ENCODE measurements at regions not wholly inside any gene's neighbourhood (a gene's known extent, or its start where the extent isn't known, plus 50 kb on each side); places are given as distances from the start of the nearest gene placed in this dataset.
"Not testable (repeated sequence)": the region's sequence is repeated elsewhere in the genome, so short reads cannot be mapped to it uniquely, and the experiment has no call there.

GRCh38 chr12:67759829-67760228 lies 111.3 kb downstream of the DYRK2 start:
- no peak for DNase-seq (ENCODE audit: low read depth in 2 of 2)

GRCh38 chr12:67760586-67761275 lies 112.2 kb downstream of the DYRK2 start:
- DNase-seq (ENCODE audit: low read depth in 2 of 2): no peak

GRCh38 chr12:67761566-67761965 lies 113.0 kb downstream of the DYRK2 start:
- no peak for DNase-seq (ENCODE audit: low read depth in 2 of 2)

- no peak for DNase-seq (ENCODE audit: low read depth in 2 of 2)
Observed at GRCh38 chr12:67764055-67764454, 115.5 kb downstream of the DYRK2 start.

GRCh38 chr12:67764946-67765619 lies 116.5 kb downstream of the DYRK2 start:
- DNase-seq (ENCODE audit: low read depth in 2 of 2): no peak

GRCh38 chr12:67765776-67766766 lies 117.5 kb downstream of the DYRK2 start:
- no peak for DNase-seq (ENCODE audit: low read depth in 2 of 2)

- no peak for DNase-seq (ENCODE audit: low read depth in 2 of 2)
Observed at GRCh38 chr12:67772267-67773169, 124.0 kb downstream of the DYRK2 start.

- DNase-seq (ENCODE audit: low read depth in 2 of 2): no peak
Observed at GRCh38 chr12:67773896-67774295, 125.4 kb downstream of the DYRK2 start.

- no peak for DNase-seq (ENCODE audit: low read depth in 2 of 2)
Observed at GRCh38 chr12:67774983-67775587, 126.5 kb downstream of the DYRK2 start.

GRCh38 chr12:67780580-67781084 lies 132.1 kb downstream of the DYRK2 start:
- DNase-seq (ENCODE audit: low read depth in 2 of 2): no peak

GRCh38 chr12:67782573-67782972 lies 134.0 kb downstream of the DYRK2 start:
- no peak for DNase-seq (ENCODE audit: low read depth in 2 of 2)

- no peak for DNase-seq (ENCODE audit: low read depth in 2 of 2)
Observed at GRCh38 chr12:67783393-67783792, 134.8 kb downstream of the DYRK2 start.

GRCh38 chr12:67784831-67785230 lies 136.3 kb downstream of the DYRK2 start:
- DNase-seq (ENCODE audit: low read depth in 2 of 2): no peak

- DNase-seq (ENCODE audit: low read depth in 2 of 2): no peak
Observed at GRCh38 chr12:67786086-67786485, 137.5 kb downstream of the DYRK2 start.

GRCh38 chr12:67788118-67788517 lies 139.6 kb downstream of the DYRK2 start:
- DNase-seq (ENCODE audit: low read depth in 2 of 2): no peak

- no peak for DNase-seq (ENCODE audit: low read depth in 2 of 2)
Observed at GRCh38 chr12:67789266-67789665, 140.7 kb downstream of the DYRK2 start.

GRCh38 chr12:67790660-67791059 lies 142.1 kb downstream of the DYRK2 start:
- DNase-seq (ENCODE audit: low read depth in 2 of 2): no peak

- DNase-seq (ENCODE audit: low read depth in 2 of 2): not testable (repeated sequence)
Observed at GRCh38 chr12:67791362-67791761, 142.8 kb downstream of the DYRK2 start.

- no peak for DNase-seq (ENCODE audit: low read depth in 2 of 2)
Observed at GRCh38 chr12:67792185-67792584, 143.6 kb downstream of the DYRK2 start.

GRCh38 chr12:67794161-67794560 lies 145.6 kb downstream of the DYRK2 start:
- DNase-seq (ENCODE audit: low read depth in 2 of 2): no peak

GRCh38 chr12:67795236-67795635 lies 146.7 kb downstream of the DYRK2 start:
- no peak for DNase-seq (ENCODE audit: low read depth in 2 of 2)

Measured in stimulated activated CD8-positive, alpha-beta memory T cell treated with anti-CD3 and anti-CD28 coated beads, Interleukin-15, amount 100 ng/mL, for 48 hours (primary cell).